ENCODE measurements at regions not wholly inside any gene's neighbourhood (a gene's known extent, or its start where the extent isn't known, plus 50 kb on each side); places are given as distances from the start of the nearest gene placed in this dataset.
"Not testable (repeated sequence)": the region's sequence is repeated elsewhere in the genome, so short reads cannot be mapped to it uniquely, and the experiment has no call there.

DNA sequence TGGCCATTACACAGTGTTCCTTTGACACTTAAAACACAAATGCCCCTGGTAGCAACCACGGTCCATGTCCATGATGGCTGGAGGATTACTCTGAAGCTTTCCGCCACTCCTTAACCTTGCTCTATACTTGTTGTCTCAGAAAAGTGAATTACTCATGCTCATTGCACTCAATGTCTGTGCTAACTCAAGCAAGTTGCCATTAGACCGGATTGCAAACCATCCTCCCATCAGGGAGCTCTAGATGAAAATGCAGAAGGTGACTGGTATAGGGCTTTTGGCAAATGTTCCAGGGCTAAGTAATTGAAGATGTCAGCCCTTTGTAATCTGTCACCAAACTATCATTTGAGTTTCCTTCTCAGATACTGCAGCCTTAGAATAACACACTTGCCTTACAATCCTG lies 1288.3 kb upstream of the B3GALT2 start:
- no peak for DNase-seq

- DNase-seq = no peak
These were observed 1287.4 kb upstream of the B3GALT2 start for GRCh38 chr1:194473766-194474165.

GRCh38 chr1:194469282-194469681 lies 1282.9 kb upstream of the B3GALT2 start:
- DNase-seq = no peak

DNA sequence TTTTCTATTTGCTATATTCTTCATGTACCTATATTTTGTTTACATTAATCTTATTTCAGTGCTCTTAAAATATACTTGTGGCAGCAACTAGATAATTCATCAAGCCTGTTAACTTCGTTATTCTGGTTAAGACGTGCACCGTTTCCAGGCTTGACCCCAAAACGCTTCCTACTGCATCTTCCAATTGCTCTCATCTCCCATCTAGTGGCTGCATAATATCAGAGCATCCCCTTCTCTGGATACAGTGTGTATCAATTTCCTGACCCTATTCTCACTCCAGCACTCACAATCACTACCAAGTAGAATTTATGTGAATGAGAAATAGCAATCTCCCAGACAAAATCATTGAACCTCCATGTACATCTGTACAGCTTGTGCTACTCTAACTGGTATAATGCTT lies 1280.3 kb upstream of the B3GALT2 start:
- no peak for DNase-seq

GRCh38 chr1:194447636-194448035 lies 1261.2 kb upstream of the B3GALT2 start:
- DNase-seq = no peak

DNA sequence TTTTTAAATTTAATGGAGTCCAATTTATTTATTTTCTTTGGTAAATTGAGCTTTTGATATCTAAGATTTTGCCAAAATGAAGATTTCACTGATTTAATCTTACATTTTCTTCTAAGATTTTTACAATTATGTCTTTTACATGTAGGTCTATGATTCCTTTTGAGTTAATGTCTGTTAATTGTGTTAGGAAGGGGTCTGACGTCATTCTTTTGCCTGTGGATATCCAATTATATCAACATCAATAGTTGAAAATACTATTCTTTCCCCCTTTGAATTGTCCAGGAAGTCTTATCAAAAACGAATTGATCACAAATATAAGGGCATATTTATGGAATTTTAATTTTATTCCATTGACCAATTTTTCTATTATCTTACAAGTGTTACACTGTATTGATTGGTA lies 1258.8 kb upstream of the B3GALT2 start:
- DNase-seq = no peak

GRCh38 chr1:194442901-194443575 lies 1256.6 kb upstream of the B3GALT2 start:
- no peak for DNase-seq

GRCh38 chr1:194437135-194437534 lies 1250.7 kb upstream of the B3GALT2 start:
- no peak for DNase-seq

DNA sequence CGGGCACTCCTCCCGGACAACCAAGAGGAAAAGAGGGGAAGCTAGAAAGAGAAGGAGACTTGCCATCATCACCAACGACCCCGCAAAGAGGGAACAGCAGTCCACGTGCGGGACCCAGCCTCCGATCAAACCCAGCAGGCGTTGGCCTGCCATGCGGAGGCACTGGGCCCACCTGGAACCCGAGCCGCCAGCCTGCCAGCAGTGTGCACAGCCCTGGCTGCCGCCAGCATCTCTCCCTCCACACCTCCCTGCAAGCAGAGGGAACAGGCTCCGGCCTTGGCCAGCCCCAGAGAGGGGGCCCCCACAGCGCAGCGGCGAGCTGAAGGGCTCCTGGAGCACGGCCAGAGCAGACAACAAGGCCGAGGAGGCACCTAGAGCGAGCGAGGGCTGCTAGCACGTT lies 1244.7 kb upstream of the B3GALT2 start:
- no peak for DNase-seq

DNA sequence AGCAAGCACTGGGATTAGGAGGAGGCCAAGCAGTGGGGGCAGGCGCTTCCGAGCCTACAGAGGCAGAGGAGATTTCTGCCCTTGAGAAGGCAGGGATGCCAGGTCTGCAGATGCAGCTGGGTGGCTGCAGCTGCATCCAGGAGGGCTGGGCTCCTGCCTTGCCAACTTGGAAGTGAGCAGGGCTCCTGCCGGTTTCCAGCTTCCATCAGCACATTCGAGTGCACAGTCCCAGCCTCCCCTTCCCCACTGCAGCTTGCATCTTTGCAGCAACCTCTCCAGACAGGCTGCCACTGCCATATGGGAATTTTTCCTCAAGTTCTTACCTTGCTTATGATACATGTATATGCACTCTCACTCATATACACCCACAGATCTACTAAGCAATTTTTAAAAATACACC lies 1234.3 kb upstream of the B3GALT2 start:
- DNase-seq = no peak

GRCh38 chr1:194419721-194420120 lies 1233.3 kb upstream of the B3GALT2 start:
- DNase-seq = no peak

GRCh38 chr1:194410756-194411155 lies 1224.3 kb upstream of the B3GALT2 start:
- DNase-seq = no peak

- not testable (repeated sequence) for DNase-seq
These were observed 1220.8 kb upstream of the B3GALT2 start for GRCh38 chr1:194407238-194407637.

GRCh38 chr1:194394676-194395075 lies 1208.3 kb upstream of the B3GALT2 start:
- no peak for DNase-seq

GRCh38 chr1:194387531-194387930 lies 1201.1 kb upstream of the B3GALT2 start:
- no peak for DNase-seq

DNA sequence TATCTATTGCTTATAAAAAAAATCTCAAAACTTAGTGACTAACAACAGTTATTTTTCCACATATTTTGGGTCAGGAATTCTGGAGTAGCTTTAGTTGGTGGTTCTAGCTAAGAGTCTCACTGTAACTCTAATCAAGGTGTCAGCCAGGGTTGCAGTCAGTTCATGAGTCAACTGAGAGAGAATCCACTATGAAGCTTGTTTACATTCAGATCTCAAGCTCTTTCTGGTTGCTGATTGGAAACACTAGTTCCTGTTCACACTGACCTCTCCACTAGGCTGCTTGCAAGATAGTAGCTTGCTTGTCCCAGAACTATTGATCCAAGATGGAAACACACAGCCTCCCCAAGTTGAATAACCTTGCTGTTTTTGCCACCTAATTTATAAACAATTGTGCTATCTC lies 1192.1 kb upstream of the B3GALT2 start:
- no peak for DNase-seq

GRCh38 chr1:194374649-194375048 lies 1188.2 kb upstream of the B3GALT2 start:
- DNase-seq = no peak

GRCh38 chr1:194372266-194372665 lies 1185.9 kb upstream of the B3GALT2 start:
- no peak for DNase-seq

DNA sequence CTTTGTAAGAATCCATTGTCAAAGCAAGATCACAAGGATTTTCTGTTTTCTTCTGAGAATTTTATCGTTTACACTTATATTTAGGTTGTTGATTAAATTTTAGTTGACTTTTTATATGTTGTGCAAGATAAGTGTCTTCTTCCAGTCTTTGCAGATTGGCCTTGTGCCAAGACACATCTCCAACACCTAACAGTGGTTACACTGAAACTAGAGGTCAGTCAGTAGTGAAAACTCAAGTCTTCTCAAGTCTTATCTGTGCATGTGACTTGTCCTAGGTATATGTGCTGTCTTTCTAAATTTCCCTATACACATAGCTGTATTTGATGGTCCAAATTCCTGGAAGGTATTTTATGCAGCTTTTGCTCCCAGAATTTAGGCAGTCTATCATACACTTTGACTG lies 1183.2 kb upstream of the B3GALT2 start:
- no peak for DNase-seq

- DNase-seq = no peak
These were observed 1182.6 kb upstream of the B3GALT2 start for GRCh38 chr1:194369060-194369459.

DNA sequence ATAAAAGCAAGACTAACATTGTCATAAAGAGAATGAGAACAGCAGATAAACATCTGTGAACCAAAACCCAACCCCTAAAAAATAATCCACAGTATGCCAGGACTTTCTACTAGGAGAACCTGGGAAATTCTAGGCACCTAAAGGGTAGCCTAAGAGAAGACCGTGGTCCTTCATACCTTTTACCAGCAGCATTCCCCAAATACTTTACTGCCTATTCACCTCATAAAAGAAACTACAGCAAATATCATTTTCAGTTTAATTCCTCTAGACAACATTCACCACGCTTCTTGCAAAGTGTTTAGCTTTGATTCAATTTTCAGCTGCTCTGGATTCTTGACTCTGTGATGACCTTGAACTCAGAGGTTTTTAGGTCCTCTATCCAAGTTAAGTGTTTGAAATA lies 1180.7 kb upstream of the B3GALT2 start:
- DNase-seq = no peak

- DNase-seq = no peak
These were observed 1180.3 kb upstream of the B3GALT2 start for GRCh38 chr1:194366705-194367104.

GRCh38 chr1:194362327-194362726 lies 1175.9 kb upstream of the B3GALT2 start:
- DNase-seq = no peak

DNA sequence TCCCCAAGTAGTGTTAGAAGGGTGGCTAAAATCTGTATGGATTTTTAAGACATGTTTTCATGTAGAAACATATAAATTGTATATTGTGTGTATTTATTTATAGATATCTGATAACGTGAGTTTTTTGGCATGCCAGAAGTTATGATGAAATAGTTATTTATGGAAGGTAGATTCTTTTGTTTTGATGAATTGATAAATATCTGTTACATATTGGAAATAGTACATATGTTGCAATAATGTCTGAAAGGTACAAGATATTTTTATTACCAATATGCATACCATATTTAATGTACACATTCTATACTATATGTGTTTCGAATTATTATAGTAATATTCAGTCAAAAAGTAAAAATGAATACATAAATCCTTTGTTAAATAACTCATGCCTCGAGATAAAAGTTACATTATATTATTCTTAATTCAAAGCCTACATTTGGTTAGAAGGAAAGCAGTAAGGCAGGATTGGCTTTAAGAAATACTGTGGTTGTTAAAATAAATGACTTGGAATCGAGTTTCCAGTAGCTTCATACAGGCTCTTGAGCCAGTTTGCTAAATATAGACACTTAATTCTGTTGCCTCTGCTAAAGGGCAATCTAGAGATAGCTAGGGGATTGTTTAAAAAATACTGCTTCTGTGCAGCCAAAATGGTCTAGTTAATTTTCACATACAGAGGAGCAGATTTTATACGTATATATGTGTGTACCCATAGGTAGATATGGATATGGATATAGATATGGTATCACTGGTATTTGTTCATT lies 1175.1 kb upstream of the B3GALT2 start:
- no peak for DNase-seq

DNA sequence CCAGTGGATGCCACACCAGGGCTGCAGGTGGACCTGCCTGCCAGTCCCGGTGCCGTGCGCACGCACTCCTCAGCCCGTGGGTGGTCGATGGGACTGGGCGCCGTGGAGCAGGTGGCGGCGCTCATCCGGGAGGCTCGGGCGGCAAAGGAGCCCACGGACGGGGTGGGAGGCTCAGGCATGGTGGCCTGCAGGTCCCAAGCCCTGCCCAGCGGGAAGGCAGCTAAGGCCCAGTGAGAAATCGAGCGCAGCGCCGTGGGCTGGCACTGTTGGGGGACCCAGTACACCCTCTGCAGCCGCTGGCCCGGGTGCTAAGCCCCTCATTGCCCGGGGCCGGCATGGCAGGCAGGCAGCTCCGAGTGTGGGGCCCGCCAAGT lies 1171.8 kb upstream of the B3GALT2 start:
- no peak for DNase-seq
